Activated CD4-positive, alpha-beta T cell treated with anti-CD3 and anti-CD28 coated beads for 36 hours (primary cell): ENCODE measurements at regions not wholly inside any gene's neighbourhood (a gene's known extent, or its start where the extent isn't known, plus 50 kb on each side); places are given as distances from the start of the nearest gene placed in this dataset.

Experiments used
- ATAC-seq: fragments of 200-7000 bp; cut with Tn5 transposase; one replicate; pipeline ENCODE4 v1.10.0; 2021; ENCODE audit warnings: mild to moderate bottlenecking, moderate library complexity
- CTCF ChIA-PET: fragments of 350-600 bp; sonication (Branson Sonifier 250); formaldehyde crosslinking; loops from one replicate; lab custom pipeline; 2021; ENCODE audit warnings: antibody characterized with exemption; lab: Charles Lee
- POLR2A ChIA-PET: fragments of 350-600 bp; sonication (Branson Sonifier 250); formaldehyde crosslinking; loops from one replicate; lab custom pipeline; 2021; ENCODE audit warnings: antibody characterized with exemption, inconsistent platforms; lab: Charles Lee
- DNase-seq: peaks from one replicate; pipeline ENCODE4 v3.0.0-alpha.2; 2020
- H3K27ac Mint-ChIP-seq: one replicate; pipeline ENCODE4 v1.8.0; 2021; ENCODE audit warnings: mixed read lengths
- H3K27me3 Mint-ChIP-seq: one replicate; pipeline ENCODE4 v1.8.0; 2021; ENCODE audit warnings: mixed read lengths
- H3K36me3 Mint-ChIP-seq: one replicate; pipeline ENCODE4 v1.8.0; 2021; ENCODE audit warnings: low read depth, mixed read lengths
- H3K4me1 Mint-ChIP-seq: one replicate; pipeline ENCODE4 v1.8.0; 2021; ENCODE audit warnings: mixed read lengths
- H3K4me3 Mint-ChIP-seq: one replicate; pipeline ENCODE4 v1.8.0; 2021; ENCODE audit warnings: mild to moderate bottlenecking, moderate library complexity, mixed read lengths
- H3K9me3 Mint-ChIP-seq: one replicate; pipeline ENCODE4 v1.8.0; 2021; ENCODE audit warnings: low read depth, mixed read lengths
- intact Hi-C, 2 experiments: fragments of 100-400 bp; cut with DNase I in 1 of 2; cut with micrococcal nuclease in 1 of 2; formaldehyde crosslinking; loops; one replicate each; pipeline versions ENCODE4 v1.14.2 to v1.15.1; 2022 to 2024; cut with DNase I, micrococcal nuclease

DNA sequence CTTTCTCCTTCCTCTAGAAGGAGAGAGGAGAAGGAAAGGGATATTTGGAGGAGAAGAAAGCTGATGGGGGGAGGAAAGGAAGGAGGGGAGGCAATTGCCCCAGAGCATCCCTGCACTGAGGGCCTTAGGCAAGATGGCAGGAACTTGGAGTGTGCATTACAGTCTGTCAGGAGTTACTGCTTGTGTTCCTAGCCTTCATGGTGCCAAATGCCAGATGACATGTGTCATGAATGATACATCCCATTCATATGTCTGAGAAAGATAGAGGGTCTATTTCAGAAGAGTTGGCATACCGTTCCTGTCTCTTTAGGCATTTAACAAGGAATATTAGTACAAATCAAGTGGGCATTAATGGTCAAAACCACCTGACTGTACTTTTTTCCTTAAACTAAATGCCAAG lies 232.1 kb upstream of the NT5C1B start:
- Mint-ChIP-seq H3K27me3 (no peaks in the 10 kb centered on the region), H3K36me3 (no peaks in the 10 kb centered on the region), H3K9me3 (no peaks in the 10 kb centered on the region), H3K4me3 (no peak overlapping the region), H3K27ac (no peak overlapping the region), H3K4me1 (no peaks in the 10 kb centered on the region)
- POLR2A ChIA-PET, result no interaction called here
- intact Hi-C loops, result no loop called here
- DNase-seq (no peak), ATAC-seq (no peak)
- CTCF ChIA-PET, result interaction anchor here (0.7 kb wide), 1 partner anchor 79 kb away, joined by 3 read pairs; no protein-coding TSS in a partner anchor

DNA sequence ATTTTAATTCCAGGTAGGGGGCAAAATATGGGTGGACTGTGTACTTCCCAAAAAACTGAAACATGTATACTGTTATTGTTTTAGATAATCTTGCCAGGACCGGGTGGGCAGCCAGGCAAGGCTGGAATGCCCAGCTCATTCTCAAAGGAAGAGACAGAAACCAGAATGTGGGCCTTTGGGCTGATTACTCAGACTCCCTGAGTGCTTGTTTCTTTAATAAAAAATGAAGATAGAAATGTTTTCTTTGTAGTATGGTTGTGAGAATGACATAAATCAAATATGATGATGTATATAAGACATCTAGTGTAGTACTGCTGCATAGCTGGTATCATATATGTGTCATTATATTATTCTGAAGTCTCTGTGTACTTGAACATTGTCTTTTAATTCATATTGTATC lies 231.6 kb upstream of the NT5C1B start:
- intact Hi-C loops, result no loop called here
- Mint-ChIP-seq H3K4me3 (no peak overlapping the region), H3K27ac (no peak overlapping the region), H3K36me3 (no peaks in the 10 kb centered on the region), H3K9me3 (no peaks in the 10 kb centered on the region), H3K4me1 (no peaks in the 10 kb centered on the region), H3K27me3 (no peaks in the 10 kb centered on the region)
- DNase-seq (no peak), ATAC-seq (no peak)
- ChIA-PET POLR2A (no interaction called here), CTCF (no interaction called here)

DNA sequence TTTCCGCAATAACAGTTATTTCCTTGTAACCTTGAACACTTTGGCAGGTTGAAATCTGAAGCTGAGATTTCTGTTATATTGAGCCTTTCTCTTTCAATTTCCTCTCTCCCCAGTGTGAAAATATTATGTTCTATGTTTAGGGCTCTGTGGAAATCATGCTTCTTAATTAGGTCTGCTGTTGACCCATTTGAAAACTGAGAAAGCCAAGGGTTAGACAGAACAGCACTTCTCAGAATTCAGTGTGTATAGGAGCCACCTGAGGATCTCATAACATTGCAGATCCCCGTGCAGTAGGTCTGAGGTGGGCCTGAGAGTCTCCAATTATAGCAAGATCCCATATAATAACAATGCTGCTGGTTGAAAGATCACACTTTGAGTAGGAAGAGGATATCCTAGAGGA lies 230.2 kb upstream of the NT5C1B start:
- Mint-ChIP-seq H3K4me3 (no peak overlapping the region), H3K27ac (no peak overlapping the region), H3K27me3 (no peaks in the 10 kb centered on the region), H3K4me1 (no peaks in the 10 kb centered on the region), H3K9me3 (no peaks in the 10 kb centered on the region), H3K36me3 (peaks cover 5% of the 10 kb centered on the region)
- CTCF ChIA-PET, result no interaction called here
- ATAC-seq (no peak), DNase-seq (no peak)
- POLR2A ChIA-PET, result no interaction called here
- intact Hi-C loops, result no loop called here

DNA sequence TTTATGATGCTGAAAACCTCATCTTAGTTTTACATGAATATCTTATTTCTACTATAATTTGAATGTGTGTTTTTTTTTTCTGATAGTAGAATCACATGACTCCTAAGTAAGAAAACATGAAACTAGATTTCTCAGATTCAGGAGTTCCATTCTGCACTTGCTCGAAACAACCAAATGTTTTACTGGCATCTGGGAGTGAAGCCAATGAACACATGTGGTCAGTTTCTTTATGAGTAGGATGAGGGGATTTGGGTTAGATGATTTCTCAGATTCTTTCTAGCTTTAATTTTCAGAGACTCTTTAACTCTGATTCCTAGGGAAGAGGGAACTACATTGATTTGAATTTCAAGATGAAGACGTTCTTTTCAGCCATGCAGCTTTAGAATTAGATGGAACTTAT lies 225.0 kb upstream of the NT5C1B start:
- H3K4me1 Mint-ChIP-seq, result no peaks in the 10 kb centered on the region
- no peak overlapping the region for H3K4me3 Mint-ChIP-seq
- CTCF ChIA-PET, result no interaction called here
- intact Hi-C loops, result no loop called here
- H3K27me3 Mint-ChIP-seq, result no peaks in the 10 kb centered on the region
- ATAC-seq (no peak), DNase-seq (no peak)
- peaks cover 5% of the 10 kb centered on the region for H3K36me3 Mint-ChIP-seq
- POLR2A ChIA-PET, result no interaction called here
- H3K27ac Mint-ChIP-seq, result no peak overlapping the region
- no peaks in the 10 kb centered on the region for H3K9me3 Mint-ChIP-seq

DNA sequence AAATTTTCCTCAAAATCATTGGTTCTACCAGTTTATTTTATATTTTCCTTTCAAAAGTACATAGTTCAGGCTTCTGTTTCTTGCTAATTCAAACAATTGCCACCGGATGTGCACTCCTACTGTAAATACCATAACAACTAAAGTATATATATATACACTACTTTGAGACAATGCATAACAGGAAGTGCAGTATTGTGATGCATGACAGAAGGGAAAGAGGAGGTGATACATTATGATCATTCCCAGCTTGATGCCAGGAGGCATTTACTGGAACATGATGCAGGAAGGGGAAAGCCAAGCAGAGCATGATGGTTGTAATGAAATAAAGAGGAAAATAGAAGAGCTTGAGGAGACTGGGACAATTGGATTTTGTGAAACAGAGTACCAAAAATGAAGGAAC lies 215.2 kb upstream of the NT5C1B start:
- CTCF ChIA-PET, result no interaction called here
- ATAC-seq, result no peak
- H3K27me3 Mint-ChIP-seq, result no peaks in the 10 kb centered on the region

DNA sequence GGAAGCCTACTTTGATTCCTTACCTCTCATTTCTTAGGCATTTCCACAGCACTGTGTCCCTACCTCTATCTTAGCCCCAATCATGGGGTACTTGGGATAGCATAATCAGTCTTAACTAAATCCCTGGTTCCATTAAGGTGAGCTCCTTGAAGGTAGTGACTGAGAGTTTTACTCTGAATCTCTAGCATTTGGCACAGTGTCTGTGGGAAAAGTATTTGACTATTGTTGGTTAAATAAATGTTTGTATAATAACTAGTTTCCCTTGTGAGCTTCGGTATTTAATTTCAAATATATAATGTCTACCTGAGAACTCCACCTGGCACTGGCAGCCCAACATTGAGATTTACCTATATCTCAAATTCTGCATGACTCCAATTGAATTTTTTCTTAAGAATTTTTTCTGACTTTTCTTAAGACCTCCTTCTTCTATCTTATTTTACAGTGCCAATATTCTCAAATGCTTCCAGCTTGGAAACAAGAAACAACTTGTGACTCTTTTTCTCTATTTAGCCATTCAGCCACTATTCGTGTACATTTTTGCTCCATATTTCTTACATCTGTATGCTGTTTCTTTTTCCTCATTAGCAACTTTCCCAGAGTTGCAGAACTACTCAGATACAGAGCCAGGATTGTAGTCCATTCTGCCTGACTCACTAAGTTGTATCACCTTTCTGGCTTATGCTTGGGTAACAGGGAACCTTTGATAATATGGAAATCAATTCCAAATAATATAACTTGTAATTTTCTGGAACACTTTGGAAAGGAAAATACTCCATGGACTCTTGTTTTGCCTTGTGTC lies 214.0 kb upstream of the NT5C1B start:
- CTCF ChIA-PET, result no interaction called here
- POLR2A ChIA-PET, result no interaction called here
- H3K9me3 Mint-ChIP-seq, result no peaks in the 10 kb centered on the region
- no peak for DNase-seq
- no peak overlapping the region for H3K4me3 Mint-ChIP-seq
- H3K4me1 Mint-ChIP-seq, result no peaks in the 10 kb centered on the region
- no peak overlapping the region for H3K27ac Mint-ChIP-seq
- H3K27me3 Mint-ChIP-seq, result no peaks in the 10 kb centered on the region
- H3K36me3 Mint-ChIP-seq, result peaks cover 1% of the 10 kb centered on the region
- intact Hi-C loops, result no loop called here
- no peak for ATAC-seq

More for the DNA sequence above, 215.2 kb upstream of the NT5C1B start:
- intact Hi-C loops, result no loop called here
- Mint-ChIP-seq H3K4me1 (no peaks in the 10 kb centered on the region), H3K36me3 (peaks cover 1% of the 10 kb centered on the region), H3K9me3 (no peaks in the 10 kb centered on the region), H3K4me3 (no peak overlapping the region), H3K27ac (no peak overlapping the region)
- POLR2A ChIA-PET, result no interaction called here
- no peak for DNase-seq

DNA sequence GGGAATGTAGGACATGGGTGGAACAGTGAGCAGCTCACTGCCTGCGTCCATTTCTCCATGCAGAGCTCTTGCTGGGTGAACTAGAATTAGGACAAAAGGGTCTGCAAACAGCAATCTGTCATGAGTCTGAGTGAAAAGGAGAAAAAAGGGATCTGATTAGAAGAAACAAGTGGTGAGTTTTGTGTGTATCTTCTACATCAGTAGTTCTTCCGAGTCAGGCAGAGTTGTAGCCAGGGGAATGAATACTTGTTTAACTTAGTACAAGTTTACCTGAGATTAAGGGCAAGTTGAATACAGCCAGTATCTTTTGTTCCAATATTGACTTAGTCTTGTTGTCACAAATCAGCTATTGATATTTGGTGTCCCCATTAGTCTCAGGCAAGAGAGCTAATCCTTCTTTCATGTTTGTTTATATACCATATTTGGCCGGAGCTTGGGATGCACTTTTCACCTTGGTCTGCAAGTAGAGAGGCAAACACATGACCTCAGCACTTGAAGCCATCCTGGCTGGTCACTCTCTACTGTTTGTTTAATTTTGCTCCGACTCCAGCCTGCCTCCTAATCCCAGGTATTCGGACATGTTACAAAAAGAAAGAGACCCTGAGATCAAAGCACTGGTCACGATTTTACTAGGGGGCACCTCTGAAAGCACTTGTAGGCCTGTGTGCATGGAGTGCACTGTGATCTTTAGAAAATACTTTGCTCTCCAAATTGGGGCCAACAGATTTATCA lies 211.0 kb upstream of the NT5C1B start:
- Mint-ChIP-seq H3K27ac (no peak overlapping the region), H3K9me3 (no peaks in the 10 kb centered on the region), H3K36me3 (no peaks in the 10 kb centered on the region), H3K27me3 (no peaks in the 10 kb centered on the region), H3K4me3 (no peak overlapping the region), H3K4me1 (no peaks in the 10 kb centered on the region)
- intact Hi-C loops, result no loop called here
- ATAC-seq, result no peak
- POLR2A ChIA-PET, result no interaction called here
- no peak for DNase-seq
- CTCF ChIA-PET, result no interaction called here

DNA sequence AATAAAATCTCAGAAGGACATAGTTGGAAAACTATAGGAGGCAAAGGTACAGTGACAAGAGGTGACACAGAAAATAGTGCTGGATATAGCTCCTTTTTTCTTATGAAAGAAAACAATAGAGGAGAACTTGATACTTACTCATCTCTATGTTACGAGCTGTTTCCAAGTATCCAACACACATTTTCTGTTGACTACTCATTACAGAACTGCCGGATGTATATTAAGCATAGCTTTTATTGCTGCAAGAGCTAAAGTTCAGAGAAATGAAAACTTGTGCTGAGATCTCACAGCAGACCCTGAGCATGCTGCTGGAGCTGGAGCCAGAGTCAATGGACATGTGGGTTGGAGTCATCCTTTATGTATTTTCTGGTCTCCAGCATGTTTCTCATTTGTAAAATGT lies 210.0 kb upstream of the NT5C1B start:
- intact Hi-C loops, result no loop called here
- CTCF ChIA-PET, result no interaction called here
- no peaks in the 10 kb centered on the region for H3K4me1 Mint-ChIP-seq

DNA sequence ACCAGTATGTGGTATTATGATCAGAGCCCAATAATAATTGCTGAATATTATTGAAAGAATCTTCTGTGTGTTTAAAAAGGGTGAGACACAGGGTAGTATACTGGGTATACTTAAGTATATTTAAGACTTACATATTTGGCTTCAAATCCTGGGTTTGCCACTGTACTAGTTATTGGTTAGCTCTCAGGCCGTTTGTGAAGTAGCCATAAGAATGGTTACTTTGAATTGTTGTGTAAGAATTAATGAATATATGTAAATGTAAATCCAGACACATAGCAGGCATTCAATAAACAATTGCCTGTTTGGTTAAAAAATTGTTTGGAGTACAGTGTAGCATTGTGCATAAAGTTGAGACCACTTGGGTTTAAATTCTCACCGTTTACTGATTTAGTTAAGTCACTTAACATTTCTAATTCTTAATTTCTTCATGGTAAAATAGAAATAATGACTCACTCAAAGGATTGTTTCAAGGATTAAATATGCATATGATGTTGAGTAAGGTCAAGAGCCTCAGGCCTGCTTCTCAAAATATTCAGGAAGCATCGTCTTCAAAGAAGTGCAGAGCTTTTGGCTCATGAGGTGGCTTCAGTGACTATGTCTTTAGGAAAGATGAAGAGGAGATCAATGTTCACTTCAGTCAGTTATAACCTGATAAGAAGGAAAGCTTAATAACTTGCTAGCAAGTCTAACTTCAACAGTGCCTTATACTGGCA lies 207.9 kb upstream of the NT5C1B start:
- ChIA-PET POLR2A (no interaction called here), CTCF (no interaction called here)
- Mint-ChIP-seq H3K36me3 (no peaks in the 10 kb centered on the region), H3K27me3 (no peaks in the 10 kb centered on the region), H3K27ac (no peak overlapping the region), H3K4me3 (no peak overlapping the region), H3K4me1 (no peaks in the 10 kb centered on the region), H3K9me3 (no peaks in the 10 kb centered on the region)
- no peak for ATAC-seq
- DNase-seq, result no peak
- intact Hi-C loops, result no loop called here

More for the DNA sequence above, 210.0 kb upstream of the NT5C1B start:
- H3K27me3 Mint-ChIP-seq, result no peaks in the 10 kb centered on the region
- no peak for ATAC-seq
- H3K27ac Mint-ChIP-seq, result no peak overlapping the region
- H3K4me3 Mint-ChIP-seq, result no peak overlapping the region
- H3K36me3 Mint-ChIP-seq, result no peaks in the 10 kb centered on the region
- POLR2A ChIA-PET, result no interaction called here
- H3K9me3 Mint-ChIP-seq, result no peaks in the 10 kb centered on the region
- no peak for DNase-seq

DNA sequence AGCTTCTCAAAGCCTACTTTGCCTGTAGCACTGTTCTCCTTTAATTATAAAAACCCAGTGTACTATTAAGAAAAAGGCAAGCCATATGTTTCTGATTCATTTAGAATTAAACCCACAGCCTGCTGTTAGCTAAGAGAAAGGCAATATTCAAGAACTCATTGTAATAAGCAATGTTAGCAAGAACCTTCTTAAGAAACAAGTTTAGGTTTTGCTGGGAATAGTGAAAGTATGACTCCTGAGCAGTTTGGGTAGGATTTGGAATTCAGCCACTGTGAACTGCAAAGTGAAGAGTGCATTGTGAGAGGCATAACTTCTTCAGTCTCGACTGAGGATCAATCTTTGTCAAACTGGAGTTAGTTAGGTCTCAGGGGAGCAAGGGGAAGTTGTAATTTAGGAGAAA lies 206.5 kb upstream of the NT5C1B start:
- Mint-ChIP-seq H3K27ac (no peak overlapping the region), H3K27me3 (no peaks in the 10 kb centered on the region), H3K36me3 (no peaks in the 10 kb centered on the region), H3K4me3 (no peak overlapping the region), H3K4me1 (no peaks in the 10 kb centered on the region), H3K9me3 (no peaks in the 10 kb centered on the region)
- ATAC-seq, result no peak
- intact Hi-C loops, result no loop called here
- POLR2A ChIA-PET, result no interaction called here
- CTCF ChIA-PET, result interaction anchor here (0.7 kb wide), 1 partner anchor 13 kb away, joined by 3 read pairs; no protein-coding TSS in a partner anchor
- no peak for DNase-seq

DNA sequence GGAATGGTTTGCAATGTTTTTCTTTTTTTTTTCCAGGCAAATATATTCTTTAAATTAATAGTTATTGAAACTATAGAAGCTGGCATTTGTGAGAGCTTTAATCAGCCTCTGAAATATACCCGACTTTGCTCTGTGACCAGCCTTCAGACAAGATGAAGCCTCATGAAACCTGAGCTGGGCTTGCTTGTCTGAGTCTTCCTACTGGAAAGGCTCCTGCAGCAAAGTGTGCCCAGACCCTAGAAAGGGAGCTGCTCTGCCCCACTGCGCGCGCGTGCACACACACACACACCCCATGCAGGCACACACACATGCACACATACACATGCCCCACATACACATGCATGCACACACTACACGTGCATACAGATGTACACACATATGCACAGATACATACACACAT lies 203.3 kb upstream of the NT5C1B start:
- POLR2A ChIA-PET, result no interaction called here
- intact Hi-C loops, result no loop called here
- Mint-ChIP-seq H3K9me3 (no peaks in the 10 kb centered on the region), H3K27ac (no peak overlapping the region), H3K4me1 (no peaks in the 10 kb centered on the region), H3K27me3 (no peaks in the 10 kb centered on the region), H3K36me3 (no peaks in the 10 kb centered on the region), H3K4me3 (no peak overlapping the region)
- DNase-seq (no peak), ATAC-seq (no peak)
- CTCF ChIA-PET, result interaction anchor here (0.8 kb wide), 1 partner anchor 10 kb away, joined by 3 read pairs; no protein-coding TSS in a partner anchor
